Choroid plexus epithelial cell (primary cell): ENCODE measurements at regions not wholly inside any gene's neighbourhood (a gene's known extent, or its start where the extent isn't known, plus 50 kb on each side); places are given as distances from the start of the nearest gene placed in this dataset.

Source experiments
- DNase-seq: peaks from one replicate; pipeline ENCODE4 v3.0.0-alpha.2; 2010; ENCODE audit warnings: low read depth
- H3K4me3 ChIP-seq: 2 replicates; pipeline ENCODE4 v1.5.1; 2011; ENCODE audit warnings: low read depth, mild to moderate bottlenecking, control low read depth, low read length, moderate library complexity
- CTCF ChIP-seq: conservative IDR thresholded peaks from 2 replicates; pipeline ENCODE4 v1.5.1; 2011; ENCODE audit warnings: low read depth, mild to moderate bottlenecking, control low read depth, inconsistent platforms, low read length, moderate library complexity

GRCh38 chr2:177010146-177010545, 202.4 kb upstream of the HNRNPA3 start:
- no peak for DNase-seq
- no peak overlapping the region for H3K4me3 ChIP-seq
- no peak for TF ChIP-seq CTCF

GRCh38 chr2:177010861-177011260, 201.7 kb upstream of the HNRNPA3 start:
- no peak for TF ChIP-seq CTCF
- no peak for DNase-seq
- H3K4me3 ChIP-seq = no peak overlapping the region

GRCh38 chr2:177014946-177015345, 197.6 kb upstream of the HNRNPA3 start:
- H3K4me3 ChIP-seq = no peak overlapping the region
- DNase-seq = no peak
- TF ChIP-seq CTCF = no peak

- H3K4me3 ChIP-seq = no peak overlapping the region
- TF ChIP-seq CTCF = no peak
- DNase-seq = no peak
Measured at GRCh38 chr2:177015356-177015923, 197.2 kb upstream of the HNRNPA3 start.

GRCh38 chr2:177020524-177021119, 192.0 kb upstream of the HNRNPA3 start:
- H3K4me3 ChIP-seq = no peak overlapping the region
- TF ChIP-seq CTCF = no peak
- no peak for DNase-seq

GRCh38 chr2:177021706-177022343, 190.8 kb upstream of the HNRNPA3 start:
- no peak for TF ChIP-seq CTCF
- H3K4me3 ChIP-seq = no peak overlapping the region
- DNase-seq = no peak

GRCh38 chr2:177024765-177025164, 187.8 kb upstream of the HNRNPA3 start:
- TF ChIP-seq CTCF = no peak
- DNase-seq = no peak
- no peak overlapping the region for H3K4me3 ChIP-seq
